Common myeloid progenitor, CD34-positive (primary cell): ENCODE measurements at regions not wholly inside any gene's neighbourhood (a gene's known extent, or its start where the extent isn't known, plus 50 kb on each side); places are given as distances from the start of the nearest gene placed in this dataset.

Experiments used
- CTCF ChIA-PET: fragments of 350-600 bp; sonication (Branson Sonifier 250); formaldehyde crosslinking; loops from one replicate; lab custom pipeline; 2021; ENCODE audit warnings: antibody characterized with exemption; lab: Charles Lee
- POLR2A ChIA-PET: fragments of 350-600 bp; sonication (Branson Sonifier 250); formaldehyde crosslinking; loops from one replicate; lab custom pipeline; 2021; ENCODE audit warnings: antibody characterized with exemption; lab: Charles Lee
- DNase-seq, 3 donors: peaks; one replicate each; pipeline versions ENCODE4 v3.0.0 to v3.0.0-alpha.2; 2013
- H3K27ac ChIP-seq, 2 experiments: 1 replicate in 1 of 2; 2 replicates in 1 of 2; pipeline ENCODE4 v1.7.0; 2013; ENCODE audit warnings: inconsistent platforms in 2 of 2, low read length in 2 of 2, mild to moderate bottlenecking in 2 of 2, low read depth in 1 of 2, moderate library complexity in 1 of 2; ENCODE audit not compliant: severe bottlenecking in 2 of 2, insufficient read depth in 1 of 2, poor library complexity in 1 of 2
- H3K27me3 ChIP-seq, 5 experiments: replicated peaks in 2 of 5; 1 replicate in 3 of 5; 2 replicates in 2 of 5; pipeline versions ENCODE4 v1.6.1 to v1.7.0; 2013; ENCODE audit warnings: low read length in 4 of 5, mild to moderate bottlenecking in 2 of 5, moderate library complexity in 2 of 5, inconsistent platforms in 1 of 5; ENCODE audit not compliant: insufficient read depth in 5 of 5, control insufficient read depth in 4 of 5
- H3K36me3 ChIP-seq, 4 experiments: 1 replicate in 2 of 4; 2 replicates in 2 of 4; pipeline versions ENCODE4 v1.6.1 to v1.7.0; 2013; ENCODE audit warnings: low read length in 3 of 4, control low read depth in 1 of 4, mild to moderate bottlenecking in 1 of 4; ENCODE audit not compliant: control insufficient read depth in 4 of 4, insufficient read depth in 4 of 4
- H3K4me1 ChIP-seq, 4 experiments: 1 replicate in 3 of 4; 2 replicates in 1 of 4; pipeline versions ENCODE4 v1.6.1 to v1.7.1; 2013; ENCODE audit warnings: low read length in 3 of 4, mild to moderate bottlenecking in 3 of 4, control low read depth in 1 of 4, inconsistent platforms in 1 of 4, moderate library complexity in 1 of 4; ENCODE audit not compliant: control insufficient read depth in 4 of 4, insufficient read depth in 4 of 4; ENCODE audit errors: control extremely low read depth in 1 of 4
- H3K4me3 ChIP-seq, 7 experiments: 1 replicate in 4 of 7; 2 replicates in 3 of 7; pipeline versions ENCODE4 v1.5.1 to v1.7.0; 2013; ENCODE audit warnings: mild to moderate bottlenecking in 7 of 7, low read length in 6 of 7, moderate library complexity in 6 of 7, inconsistent platforms in 2 of 7, low read depth in 2 of 7, control low read depth in 1 of 7; ENCODE audit not compliant: insufficient read depth in 4 of 7, control insufficient read depth in 1 of 7; ENCODE audit errors: extremely low read depth in 1 of 7
- H3K9me3 ChIP-seq, 5 experiments: 1 replicate in 4 of 5; 2 replicates in 1 of 5; pipeline versions ENCODE4 v1.6.1 to v1.7.1; 2013; ENCODE audit warnings: low read length in 4 of 5, mild to moderate bottlenecking in 2 of 5, inconsistent platforms in 1 of 5, low read depth in 1 of 5, moderate library complexity in 1 of 5; ENCODE audit not compliant: control insufficient read depth in 4 of 5, insufficient read depth in 2 of 5; ENCODE audit errors: control extremely low read depth in 1 of 5
- WGBS: methylation state at CpG from one replicate; pipeline ENCODE4 v1.1.5; 2013; ENCODE audit not compliant: insufficient coverage; 5-methylcytosine and 5-hydroxymethylcytosine counted together

DNA sequence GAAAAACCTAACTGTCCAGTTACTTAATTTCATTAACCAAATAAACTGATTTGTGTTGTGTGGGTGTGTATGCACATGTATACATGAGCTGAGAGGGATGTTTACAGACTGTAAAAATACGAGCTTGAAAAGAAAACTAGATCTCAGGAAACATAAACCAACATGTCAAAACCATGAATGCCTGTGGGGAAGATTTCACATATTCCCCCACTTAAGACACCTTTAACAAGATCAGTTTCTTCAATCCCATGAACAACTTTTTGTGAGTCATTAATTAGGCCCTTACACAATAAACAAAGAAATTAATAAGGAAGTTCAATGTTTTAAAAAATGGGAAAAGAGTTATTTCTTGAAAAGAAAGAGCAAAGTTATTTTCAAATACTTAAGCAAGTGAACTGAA, 170.8 kb downstream of the ZNF674 start:
- Histone ChIP-seq H3K9me3 (no peaks in the 10 kb centered on the region), H3K4me1 (peaks cover 0 to 2% (median 0%) of the 10 kb centered on the region in 4 experiments), H3K27me3 (peaks cover 0 to 4% (median 0%) of the 10 kb centered on the region in 5 experiments), H3K36me3 (no peaks in the 10 kb centered on the region), H3K27ac (no peak overlapping the region), H3K4me3 (no peak overlapping the region)
- ChIA-PET POLR2A (no interaction called here), CTCF (interaction anchor here (1.7 to 2.8 kb wide), 2 partner anchors 572 to 1052 kb away, joined by 3 to 13 read pairs; no protein-coding TSS in a partner anchor)
- no peak for DNase-seq
- WGBS: no CpG with 5 or more reads among the region's 1 CpG

DNA sequence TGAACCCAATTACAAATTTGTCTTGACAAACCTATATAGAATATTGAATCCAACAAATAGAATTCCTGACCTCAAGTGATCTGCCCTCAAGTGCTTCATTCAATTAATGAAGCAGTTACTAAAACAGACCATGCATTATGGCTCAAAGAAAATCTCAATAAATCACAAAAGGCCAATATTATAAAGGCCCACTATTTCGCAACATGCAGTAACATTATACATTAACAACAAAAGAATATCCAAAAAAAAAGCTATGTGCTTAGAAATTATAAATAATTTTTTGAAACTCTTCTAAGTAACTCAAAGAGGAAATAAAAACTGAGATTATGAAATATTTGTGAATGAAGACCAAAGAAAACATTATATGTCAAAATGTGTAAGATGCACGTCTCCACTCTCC, 177.7 kb downstream of the ZNF674 start:
- no peaks in the 10 kb centered on the region for H3K9me3 ChIP-seq
- no peaks in the 10 kb centered on the region for H3K36me3 ChIP-seq
- H3K27ac ChIP-seq: no peak overlapping the region
- WGBS: no CpG with 5 or more reads among the region's 2 CpGs
- no peaks in the 10 kb centered on the region for H3K27me3 ChIP-seq
- no peak for DNase-seq
- CTCF ChIA-PET: no interaction called here
- POLR2A ChIA-PET: no interaction called here
- H3K4me3 ChIP-seq: no peak overlapping the region
- no peaks in the 10 kb centered on the region for H3K4me1 ChIP-seq

DNA sequence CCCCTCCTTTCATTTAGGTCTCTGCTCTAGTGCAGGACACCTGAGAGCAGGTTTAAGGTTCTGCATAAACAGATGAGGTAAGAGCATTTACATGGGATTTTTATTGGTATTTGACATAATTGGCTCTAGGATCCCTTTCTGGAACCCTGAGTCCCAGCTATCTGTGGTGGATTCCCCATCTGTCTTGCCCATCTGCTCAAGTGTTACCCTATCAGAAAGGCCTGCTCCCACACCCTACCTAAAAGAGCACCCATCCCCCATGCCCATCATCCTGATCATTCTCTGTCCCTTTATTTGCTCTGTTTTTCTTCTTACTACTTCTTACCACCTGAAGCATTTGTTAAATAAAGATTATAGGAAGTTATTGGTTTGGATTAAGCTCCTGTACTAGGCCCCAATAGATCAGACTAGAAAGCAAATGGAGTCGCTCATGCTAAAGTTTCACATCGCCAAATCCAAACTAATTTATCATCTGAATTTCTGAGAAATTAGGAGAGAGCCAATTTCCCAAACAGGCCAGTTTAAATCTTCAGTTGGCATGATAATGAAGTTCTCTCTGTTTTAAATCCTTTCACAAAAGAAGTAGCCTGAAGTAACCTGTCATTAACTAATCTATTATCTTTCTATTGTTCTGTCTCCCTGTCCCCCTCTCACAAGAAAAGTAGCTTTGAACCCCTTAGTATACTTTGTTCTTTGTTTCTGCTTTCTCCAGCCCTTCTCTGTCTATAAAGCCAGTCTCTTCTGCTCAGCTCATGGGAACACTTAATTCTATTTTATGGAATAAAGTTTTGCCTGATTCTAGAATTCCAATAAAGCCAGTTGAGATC, 178.6 kb downstream of the ZNF674 start:
- Histone ChIP-seq H3K9me3 (no peaks in the 10 kb centered on the region), H3K4me1 (no peaks in the 10 kb centered on the region), H3K27me3 (no peaks in the 10 kb centered on the region), H3K27ac (no peak overlapping the region), H3K36me3 (no peaks in the 10 kb centered on the region), H3K4me3 (no peak overlapping the region)
- POLR2A ChIA-PET: no interaction called here
- CTCF ChIA-PET: interaction anchor here (1.0 to 1.3 kb wide), 2 partner anchors 9 to 39 kb away, joined by 3 to 5 read pairs; no protein-coding TSS in a partner anchor
- WGBS: no CpG with 5 or more reads among the region's 2 CpGs
- no peak for DNase-seq

DNA sequence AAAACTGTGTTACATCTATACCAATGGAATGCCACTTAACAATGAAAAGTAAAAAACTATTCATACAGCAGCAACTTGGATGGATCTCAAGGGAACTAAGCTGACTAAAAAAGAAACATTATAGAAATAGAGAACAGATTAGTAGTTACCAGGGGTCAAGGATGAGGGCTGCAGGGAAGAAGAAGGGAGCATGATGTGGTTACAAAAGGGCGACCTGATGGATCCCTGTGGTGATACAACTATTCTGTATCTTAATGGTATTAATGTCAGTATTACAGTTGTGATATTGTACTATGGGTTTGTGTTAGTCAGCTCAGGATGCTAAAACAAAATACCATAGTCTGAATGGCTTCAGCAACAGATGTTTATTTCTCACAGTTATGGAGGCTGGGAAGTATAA, 190.7 kb downstream of the ZNF674 start:
- no peak for DNase-seq
- no CpG with 5 or more reads among the region's 1 CpG for WGBS
- ChIA-PET CTCF (no interaction called here), POLR2A (no interaction called here)
- Histone ChIP-seq H3K27me3 (no peaks in the 10 kb centered on the region), H3K36me3 (no peaks in the 10 kb centered on the region), H3K27ac (no peak overlapping the region), H3K4me3 (no peak overlapping the region), H3K9me3 (peaks cover 0 to 4% (median 0%) of the 10 kb centered on the region in 5 experiments), H3K4me1 (no peaks in the 10 kb centered on the region)

DNA sequence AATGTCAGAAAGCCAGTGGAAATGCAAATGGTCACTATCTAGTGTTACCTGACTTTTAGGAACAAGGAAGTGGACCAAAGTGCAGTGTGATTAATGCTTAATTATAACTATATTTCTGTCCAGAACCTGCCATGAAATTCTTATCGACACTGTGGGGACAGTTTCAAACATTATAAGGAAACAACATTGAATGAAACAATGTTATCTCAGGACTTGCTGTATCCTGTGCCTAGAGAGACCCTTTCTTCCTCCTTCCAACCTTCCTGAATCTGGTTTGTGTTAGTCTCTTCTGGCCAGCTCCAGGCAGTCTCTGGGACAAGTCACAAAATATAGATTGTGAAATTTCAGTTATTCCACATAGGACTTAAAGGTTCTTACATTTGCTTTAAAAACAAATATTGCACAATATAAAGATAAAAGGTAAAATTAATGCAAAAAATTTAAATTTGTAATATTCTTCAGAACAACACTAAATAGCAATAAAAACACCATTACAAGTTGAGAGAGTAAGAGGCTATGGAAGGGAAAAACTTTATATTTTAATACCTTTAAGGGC, 203.4 kb downstream of the ZNF674 start:
- no CpG with 5 or more reads among the region's 1 CpG for WGBS
- ChIA-PET POLR2A (no interaction called here), CTCF (no interaction called here)
- H3K4me3 ChIP-seq: no peak overlapping the region
- no peaks in the 10 kb centered on the region for H3K36me3 ChIP-seq
- no peaks in the 10 kb centered on the region for H3K9me3 ChIP-seq
- no peaks in the 10 kb centered on the region for H3K4me1 ChIP-seq
- no peak overlapping the region for H3K27ac ChIP-seq
- H3K27me3 ChIP-seq: no peaks in the 10 kb centered on the region
- no peak for DNase-seq

DNA sequence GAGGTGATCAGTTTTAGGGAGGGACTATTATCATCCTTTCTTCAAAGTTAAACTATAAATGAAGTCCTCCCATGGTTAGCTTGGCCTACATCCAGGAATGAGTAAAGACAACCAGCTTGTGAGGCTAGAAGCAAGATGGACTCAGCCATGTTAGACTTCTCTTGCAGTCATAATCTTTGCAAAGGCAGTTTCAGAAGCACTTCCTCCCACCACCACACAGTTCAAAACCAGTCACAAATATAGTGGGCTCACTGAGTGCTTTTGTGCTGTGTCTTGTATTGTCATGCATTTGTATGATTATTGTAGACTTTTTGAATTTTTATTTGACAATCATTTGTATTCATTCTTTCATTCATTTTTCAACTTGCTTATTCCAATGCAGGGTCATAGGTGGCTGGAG, 204.5 kb downstream of the ZNF674 start:
- Histone ChIP-seq H3K4me1 (no peaks in the 10 kb centered on the region), H3K9me3 (no peaks in the 10 kb centered on the region), H3K27ac (no peak overlapping the region), H3K36me3 (no peaks in the 10 kb centered on the region), H3K27me3 (no peaks in the 10 kb centered on the region), H3K4me3 (no peak overlapping the region)
- ChIA-PET CTCF (no interaction called here), POLR2A (interaction anchor here (0.6 kb wide), 1 partner anchor 330 kb away, joined by 3 read pairs; no protein-coding TSS in a partner anchor)
- no peak for DNase-seq

DNA sequence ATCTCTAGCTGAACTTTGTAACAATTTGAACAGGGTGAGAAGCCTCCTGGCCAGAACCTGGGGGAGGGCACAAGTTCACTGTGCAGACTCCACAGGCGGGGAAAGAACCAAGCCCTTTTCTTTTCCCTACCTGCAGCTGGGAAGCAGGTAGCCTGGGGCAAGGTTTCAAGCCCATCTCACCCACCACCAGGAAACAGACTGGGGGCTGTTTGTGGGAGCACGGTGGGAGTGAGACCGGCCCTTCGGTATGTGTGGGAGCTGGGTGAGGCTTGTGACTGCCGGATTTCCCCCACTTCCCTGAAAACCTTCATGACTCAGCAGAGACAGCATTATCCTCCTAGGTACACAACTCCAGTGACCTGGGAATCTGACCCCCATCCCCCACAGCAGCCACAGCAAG, 211.7 kb downstream of the ZNF674 start:
- H3K27ac ChIP-seq: no peak overlapping the region
- 100% methylated on average over 3 of the region's 5 CpGs for WGBS
- no peaks in the 10 kb centered on the region for H3K4me1 ChIP-seq
- ChIA-PET CTCF (no interaction called here), POLR2A (no interaction called here)
- no peaks in the 10 kb centered on the region for H3K36me3 ChIP-seq
- no peaks in the 10 kb centered on the region for H3K27me3 ChIP-seq
- H3K4me3 ChIP-seq: no peak overlapping the region
- H3K9me3 ChIP-seq: peaks cover 0 to 3% (median 0%) of the 10 kb centered on the region in 5 experiments
- no peak for DNase-seq
